ENCODE measurements at regions not wholly inside any gene's neighbourhood (a gene's known extent, or its start where the extent isn't known, plus 50 kb on each side); places are given as distances from the start of the nearest gene placed in this dataset.
A peak's percentile ranks its signal among the peaks of the same experiment; 100 is the strongest.

DNA sequence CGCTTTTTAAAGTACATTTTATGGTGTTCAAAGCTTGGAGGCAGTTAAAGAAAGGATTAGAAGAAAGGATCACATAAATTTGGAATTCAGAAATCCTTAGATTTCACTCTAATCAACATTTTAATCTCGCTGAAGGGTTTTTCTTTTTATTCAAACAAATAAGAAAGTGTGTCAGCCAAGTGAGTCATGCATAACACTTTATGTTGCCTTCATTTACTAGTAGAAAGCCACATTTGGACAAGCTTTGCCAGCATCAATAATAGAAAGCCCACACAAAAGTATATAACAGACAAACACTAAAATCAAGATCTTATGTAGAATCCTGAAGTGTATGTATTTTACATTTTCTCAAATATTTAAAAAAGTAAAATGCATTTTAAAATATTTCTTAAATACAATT, 154.9 kb upstream of the TRPC4 start:
- TF ChIP-seq, protein P1, sequence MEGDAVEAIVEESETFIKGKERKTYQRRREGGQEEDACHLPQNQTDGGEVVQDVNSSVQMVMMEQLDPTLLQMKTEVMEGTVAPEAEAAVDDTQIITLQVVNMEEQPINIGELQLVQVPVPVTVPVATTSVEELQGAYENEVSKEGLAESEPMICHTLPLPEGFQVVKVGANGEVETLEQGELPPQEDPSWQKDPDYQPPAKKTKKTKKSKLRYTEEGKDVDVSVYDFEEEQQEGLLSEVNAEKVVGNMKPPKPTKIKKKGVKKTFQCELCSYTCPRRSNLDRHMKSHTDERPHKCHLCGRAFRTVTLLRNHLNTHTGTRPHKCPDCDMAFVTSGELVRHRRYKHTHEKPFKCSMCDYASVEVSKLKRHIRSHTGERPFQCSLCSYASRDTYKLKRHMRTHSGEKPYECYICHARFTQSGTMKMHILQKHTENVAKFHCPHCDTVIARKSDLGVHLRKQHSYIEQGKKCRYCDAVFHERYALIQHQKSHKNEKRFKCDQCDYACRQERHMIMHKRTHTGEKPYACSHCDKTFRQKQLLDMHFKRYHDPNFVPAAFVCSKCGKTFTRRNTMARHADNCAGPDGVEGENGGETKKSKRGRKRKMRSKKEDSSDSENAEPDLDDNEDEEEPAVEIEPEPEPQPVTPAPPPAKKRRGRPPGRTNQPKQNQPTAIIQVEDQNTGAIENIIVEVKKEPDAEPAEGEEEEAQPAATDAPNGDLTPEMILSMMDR (IDR thresholded peaks at IDR 0.05; ENCODE audit: insufficient read depth, low read depth, low read length, missing control alignments) = no peak
- H3K4me3 ChIP-seq (ENCODE audit: low read length) = no peak overlapping the region
- DNase-seq (ENCODE audit: low read depth) = no peak

DNA sequence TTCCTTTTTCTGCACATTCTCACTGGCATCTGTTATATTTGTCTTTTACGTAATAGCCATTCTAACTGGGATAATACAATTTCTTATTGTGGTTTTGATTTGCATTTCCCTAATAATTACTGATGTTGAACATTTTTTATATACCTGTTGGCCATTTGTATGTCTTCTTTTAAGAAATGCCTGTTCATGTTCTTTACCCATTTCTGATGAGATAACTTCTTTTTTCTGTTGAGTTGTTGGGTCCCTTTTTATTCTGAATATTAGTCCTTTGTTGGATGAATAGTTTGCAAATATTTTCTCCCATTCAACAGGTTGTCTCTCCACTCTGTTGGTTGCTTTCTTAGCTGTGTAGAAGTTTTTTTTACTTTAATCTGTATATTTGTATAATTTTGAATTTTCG, 147.7 kb upstream of the TRPC4 start:
- no peak overlapping the region for H3K4me3 ChIP-seq (ENCODE audit: low read length)
- TF ChIP-seq, protein P1 (IDR thresholded peaks at IDR 0.05; ENCODE audit: insufficient read depth, low read depth, low read length, missing control alignments) = no peak
- DNase-seq (ENCODE audit: low read depth) = no peak

DNA sequence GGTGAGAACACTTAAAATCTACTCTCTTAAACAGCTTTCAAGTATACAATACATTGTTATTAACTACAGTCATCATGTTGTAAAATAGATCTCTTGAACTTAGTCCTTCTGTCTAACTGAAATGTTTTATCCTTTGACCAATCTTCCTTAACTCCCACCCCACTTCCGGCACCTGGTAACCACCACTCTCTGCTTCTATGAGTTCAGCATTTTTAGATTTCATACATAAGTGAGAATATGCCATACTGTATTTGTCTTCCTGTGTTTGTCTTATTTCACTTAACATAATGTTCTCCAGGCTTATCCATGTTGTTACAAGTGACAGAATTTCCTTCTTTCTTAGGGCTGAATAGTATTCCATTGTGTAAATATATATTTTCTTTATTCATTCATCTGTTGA, 144.1 kb upstream of the TRPC4 start:
- TF ChIP-seq, protein P1 (IDR thresholded peaks at IDR 0.05; ENCODE audit: insufficient read depth, low read depth, low read length, missing control alignments) = no peak
- no peak overlapping the region for H3K4me3 ChIP-seq (ENCODE audit: low read length)
- DNase-seq (ENCODE audit: low read depth) = no peak

DNA sequence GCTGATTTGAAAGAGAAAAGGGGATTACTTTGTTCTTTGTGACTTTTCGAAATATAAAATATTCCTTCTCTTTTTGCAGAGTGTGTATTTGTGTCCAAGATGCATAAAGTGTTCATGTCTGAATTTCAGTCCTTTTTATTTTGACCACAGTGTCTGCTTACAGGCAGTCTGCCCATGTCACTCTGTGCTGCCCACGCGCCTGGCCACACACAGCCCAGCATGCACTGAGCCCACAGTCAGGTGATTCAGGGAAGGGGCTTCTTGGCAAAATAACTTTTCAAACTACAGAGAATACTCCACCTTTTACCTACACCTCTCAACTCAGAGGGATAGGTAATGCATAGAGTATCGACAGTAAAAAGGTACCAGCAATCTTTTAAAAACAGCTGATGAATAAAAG, 142.5 kb upstream of the TRPC4 start:
- H3K4me3 ChIP-seq (ENCODE audit: low read length) = no peak overlapping the region
- no peak for DNase-seq (ENCODE audit: low read depth)
- TF ChIP-seq, protein P1 (IDR thresholded peaks at IDR 0.05; ENCODE audit: insufficient read depth, low read depth, low read length, missing control alignments) = no peak

DNA sequence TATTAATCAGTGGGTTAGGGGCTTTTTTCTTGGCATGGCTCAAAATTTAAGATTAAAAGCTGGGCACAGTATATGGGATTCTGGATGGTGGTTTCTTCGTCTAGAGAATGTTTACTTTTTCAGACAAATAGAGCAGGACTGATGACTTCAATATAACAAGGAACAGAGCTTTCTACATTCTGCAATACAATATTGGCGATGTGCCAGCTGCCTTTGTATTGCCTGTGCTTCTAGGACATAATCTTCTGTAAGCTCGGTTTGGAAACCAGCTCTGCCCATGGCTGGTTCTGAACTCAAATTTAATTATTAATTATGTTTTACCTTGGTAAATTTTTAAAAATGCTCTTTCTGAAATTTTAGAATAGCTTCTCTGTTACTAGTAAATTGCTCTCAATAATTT, 139.1 kb upstream of the TRPC4 start:
- TF ChIP-seq, protein P1 (IDR thresholded peaks at IDR 0.05; ENCODE audit: insufficient read depth, low read depth, low read length, missing control alignments) = no peak
- peak; percentile 37 for DNase-seq (ENCODE audit: low read depth)

DNA sequence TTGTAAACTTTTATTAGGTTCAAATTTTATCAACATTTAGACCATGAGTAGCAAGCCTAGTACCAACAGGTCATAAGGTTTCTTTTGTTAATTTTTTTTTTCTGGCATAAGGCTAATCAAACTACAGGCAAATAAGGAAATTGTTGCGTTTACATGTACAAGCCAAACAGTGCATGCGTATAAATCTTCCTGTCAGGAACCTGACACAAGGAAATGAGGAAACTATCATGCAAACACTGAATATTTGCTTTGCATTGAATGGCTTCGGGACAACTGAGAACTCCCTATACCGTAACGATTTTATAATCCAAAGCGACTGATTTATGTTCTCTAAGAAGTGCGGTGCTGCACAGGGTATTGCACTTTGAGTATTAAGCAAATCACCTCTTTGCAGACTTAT, 133.0 kb upstream of the TRPC4 start:
- no peak overlapping the region for H3K4me3 ChIP-seq (ENCODE audit: low read length)
- TF ChIP-seq, protein P1 (IDR thresholded peaks at IDR 0.05; ENCODE audit: insufficient read depth, low read depth, low read length, missing control alignments) = no peak
- no peak for DNase-seq (ENCODE audit: low read depth)

More for the DNA sequence above, 139.1 kb upstream of the TRPC4 start:
- no peak overlapping the region for H3K4me3 ChIP-seq (ENCODE audit: low read length)

DNA sequence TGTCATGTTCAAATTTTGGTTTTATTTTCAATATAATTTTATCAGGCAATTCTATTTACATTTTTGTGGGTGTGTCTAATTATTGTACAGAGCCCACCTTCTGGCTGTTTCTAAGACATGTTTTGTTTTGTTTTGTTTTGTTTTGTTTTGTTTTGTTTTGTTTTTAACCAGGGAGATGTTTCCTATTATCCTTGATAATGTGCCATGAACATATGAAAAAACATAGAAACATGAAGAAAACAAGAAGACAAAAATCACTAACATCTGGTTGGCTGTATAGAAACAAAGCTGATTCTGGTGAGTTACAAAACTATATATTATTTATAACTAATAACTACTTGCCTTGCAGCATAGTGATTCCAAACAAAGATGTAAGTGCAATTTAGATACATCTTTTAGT, 128.1 kb upstream of the TRPC4 start:
- DNase-seq (ENCODE audit: low read depth) = no peak
- no peak overlapping the region for H3K4me3 ChIP-seq (ENCODE audit: low read length)
- TF ChIP-seq, protein P1 (IDR thresholded peaks at IDR 0.05; ENCODE audit: insufficient read depth, low read depth, low read length, missing control alignments) = no peak

Measured in epithelial cell of esophagus (primary cell).